Thoracic aorta (tissue), 2 donors: ENCODE measurements at regions not wholly inside any gene's neighbourhood (a gene's known extent, or its start where the extent isn't known, plus 50 kb on each side); places are given as distances from the start of the nearest gene placed in this dataset.

ENCODE experiments used
- ATAC-seq: fragments of 150-250 bp; one replicate; pipeline ENCODE4 v1.8.0; 2017; ENCODE audit warnings: low read depth; ENCODE audit not compliant: insufficient number of reproducible peaks, low FRiP score
- DNase-seq: peaks from one replicate; pipeline ENCODE4 v3.0.0-alpha.2; 2020; ENCODE audit warnings: low spot score
- H3K27ac ChIP-seq, 2 donors: fragments of 200-600 bp; sonication (generic); 1 replicate in 1 of 2; 2 replicates in 1 of 2; pipeline ENCODE4 v1.5.1; 2016; ENCODE audit warnings: mild to moderate bottlenecking in 2 of 2, moderate library complexity in 2 of 2
- H3K27me3 ChIP-seq: fragments of 200-600 bp; sonication (generic); replicated peaks from 2 replicates; pipeline ENCODE4 v1.6.0; 2016; ENCODE audit warnings: mild to moderate bottlenecking; ENCODE audit not compliant: insufficient read depth
- H3K36me3 ChIP-seq: fragments of 200-600 bp; sonication (generic); one replicate; pipeline ENCODE4 v1.5.1; 2016
- H3K4me1 ChIP-seq, 2 donors: fragments of 200-600 bp; sonication (generic); 1 replicate in 1 of 2; 2 replicates in 1 of 2; pipeline versions ENCODE4 v1.5.1 to v1.6.0; 2016; ENCODE audit warnings: low read depth in 2 of 2, mild to moderate bottlenecking in 1 of 2; ENCODE audit not compliant: control insufficient read depth in 1 of 2
- H3K4me3 ChIP-seq: fragments of 200-600 bp; sonication (generic); 2 replicates; pipeline ENCODE4 v1.5.1; 2016; ENCODE audit warnings: mild to moderate bottlenecking
- H3K9me3 ChIP-seq: fragments of 200-600 bp; sonication (generic); 2 replicates; pipeline ENCODE4 v1.5.1; 2016
- TF ChIP-seq, protein P1 (sequence below): fragments of 200-600 bp; sonication (generic); IDR thresholded peaks from one replicate; pipeline ENCODE4 v1.5.1; 2019; ENCODE audit warnings: antibody characterized with exemption

GRCh38 chr17:15076991-15077663 lies 188.0 kb downstream of the PMP22 start:
- ATAC-seq (no peak), DNase-seq (no peak)
- no peaks in the 10 kb centered on the region for H3K27me3 ChIP-seq
- H3K27ac ChIP-seq = no peak overlapping the region
- H3K9me3 ChIP-seq = no peaks in the 10 kb centered on the region
- TF ChIP-seq, protein P1, sequence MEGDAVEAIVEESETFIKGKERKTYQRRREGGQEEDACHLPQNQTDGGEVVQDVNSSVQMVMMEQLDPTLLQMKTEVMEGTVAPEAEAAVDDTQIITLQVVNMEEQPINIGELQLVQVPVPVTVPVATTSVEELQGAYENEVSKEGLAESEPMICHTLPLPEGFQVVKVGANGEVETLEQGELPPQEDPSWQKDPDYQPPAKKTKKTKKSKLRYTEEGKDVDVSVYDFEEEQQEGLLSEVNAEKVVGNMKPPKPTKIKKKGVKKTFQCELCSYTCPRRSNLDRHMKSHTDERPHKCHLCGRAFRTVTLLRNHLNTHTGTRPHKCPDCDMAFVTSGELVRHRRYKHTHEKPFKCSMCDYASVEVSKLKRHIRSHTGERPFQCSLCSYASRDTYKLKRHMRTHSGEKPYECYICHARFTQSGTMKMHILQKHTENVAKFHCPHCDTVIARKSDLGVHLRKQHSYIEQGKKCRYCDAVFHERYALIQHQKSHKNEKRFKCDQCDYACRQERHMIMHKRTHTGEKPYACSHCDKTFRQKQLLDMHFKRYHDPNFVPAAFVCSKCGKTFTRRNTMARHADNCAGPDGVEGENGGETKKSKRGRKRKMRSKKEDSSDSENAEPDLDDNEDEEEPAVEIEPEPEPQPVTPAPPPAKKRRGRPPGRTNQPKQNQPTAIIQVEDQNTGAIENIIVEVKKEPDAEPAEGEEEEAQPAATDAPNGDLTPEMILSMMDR = no peak
- no peak overlapping the region for H3K4me3 ChIP-seq
- H3K4me1 ChIP-seq = no peaks in the 10 kb centered on the region
- H3K36me3 ChIP-seq = no peaks in the 10 kb centered on the region

DNA sequence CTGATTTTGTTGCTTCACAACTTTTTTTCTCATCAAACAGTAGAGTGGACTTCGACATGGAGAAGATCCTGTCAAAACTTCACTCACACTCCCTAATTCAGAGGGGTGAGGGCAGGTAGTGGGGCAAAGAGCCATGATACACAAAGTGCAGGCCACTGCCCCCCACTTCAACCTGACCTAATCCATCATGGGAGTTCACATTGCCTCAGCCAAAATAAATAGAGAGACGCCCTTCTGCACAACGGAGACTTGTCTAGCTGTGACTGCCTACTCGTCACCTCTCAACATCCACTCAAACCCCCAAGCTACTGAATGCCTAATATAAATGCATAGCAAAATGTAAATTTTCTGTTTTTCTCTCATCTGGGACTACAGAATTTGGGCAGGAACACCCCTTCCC lies 213.2 kb downstream of the PMP22 start:
- Histone ChIP-seq H3K36me3 (no peaks in the 10 kb centered on the region), H3K4me3 (no peak overlapping the region), H3K27me3 (no peaks in the 10 kb centered on the region), H3K4me1 (no peaks in the 10 kb centered on the region), H3K9me3 (no peaks in the 10 kb centered on the region), H3K27ac (no peak overlapping the region)
- ATAC-seq = no peak
- DNase-seq = no peak
- TF ChIP-seq, protein P1 = no peak

DNA sequence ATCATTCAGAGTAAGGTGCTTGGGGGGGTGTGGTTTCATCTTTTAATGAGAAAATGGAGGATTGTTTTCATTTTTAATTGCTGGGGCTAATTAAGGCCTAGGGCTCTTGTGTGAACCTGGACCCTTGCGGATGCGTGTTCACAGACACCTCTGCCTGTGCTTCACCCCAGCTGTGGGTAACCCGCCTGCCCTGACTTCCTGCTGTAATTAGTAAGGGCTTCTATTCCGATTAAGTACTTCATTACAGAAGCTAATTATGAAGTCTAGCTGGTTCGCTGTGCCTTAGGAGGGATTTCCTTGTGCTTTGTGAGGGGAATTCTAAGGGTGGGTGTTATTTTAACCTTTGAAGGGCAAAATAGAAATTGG lies 215.3 kb downstream of the PMP22 start:
- no peak for DNase-seq
- Histone ChIP-seq H3K9me3 (no peaks in the 10 kb centered on the region), H3K36me3 (no peaks in the 10 kb centered on the region), H3K4me1 (no peaks in the 10 kb centered on the region), H3K27me3 (no peaks in the 10 kb centered on the region), H3K27ac (no peak overlapping the region), H3K4me3 (no peak overlapping the region)
- TF ChIP-seq, protein P1 = no peak
- no peak for ATAC-seq

DNA sequence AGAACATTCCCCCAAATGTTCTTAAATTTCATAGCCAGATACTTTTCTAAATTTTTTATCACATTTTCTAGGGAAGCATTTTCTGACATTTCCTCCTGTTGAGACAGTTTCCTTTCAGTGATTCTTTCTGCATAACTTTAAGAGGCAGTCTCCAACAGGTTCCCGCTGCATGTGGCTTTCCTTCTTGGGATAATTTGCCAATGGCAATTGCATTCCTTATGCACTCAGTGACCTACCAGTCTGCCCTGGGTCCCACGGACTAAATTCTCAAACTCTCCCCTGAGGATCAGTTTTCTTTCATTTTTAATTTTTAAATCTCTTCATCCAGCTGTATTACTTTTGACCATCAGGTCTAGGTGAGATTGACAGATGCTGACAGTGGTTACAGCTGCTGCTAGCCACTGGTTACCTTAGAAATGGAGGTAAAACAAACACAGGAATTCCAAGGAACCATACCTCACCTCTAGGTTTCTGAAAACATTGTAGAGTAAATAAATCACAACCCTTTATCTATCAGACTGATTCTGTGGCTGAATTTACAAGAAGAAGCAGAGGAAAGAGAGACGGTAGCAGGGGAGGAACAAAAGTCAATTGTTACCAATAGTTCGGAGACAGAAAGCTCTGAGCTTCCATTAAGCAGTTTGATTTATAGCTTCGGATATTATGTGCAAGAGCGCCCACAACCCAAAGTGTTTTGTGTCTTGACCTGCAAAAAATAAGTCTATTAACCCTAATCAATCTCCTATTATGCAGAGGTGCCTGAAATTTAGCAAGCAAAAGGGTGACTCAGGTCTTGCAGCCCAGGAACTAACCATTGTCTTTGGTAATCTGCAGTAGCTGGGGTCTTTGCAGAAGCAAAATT lies 216.0 kb downstream of the PMP22 start:
- H3K4me1 ChIP-seq = no peaks in the 10 kb centered on the region
- DNase-seq (no peak), ATAC-seq (no peak)
- H3K4me3 ChIP-seq = no peak overlapping the region
- no peaks in the 10 kb centered on the region for H3K27me3 ChIP-seq
- TF ChIP-seq, protein P1 = no peak
- H3K36me3 ChIP-seq = no peaks in the 10 kb centered on the region
- H3K9me3 ChIP-seq = no peaks in the 10 kb centered on the region
- no peak overlapping the region for H3K27ac ChIP-seq

DNA sequence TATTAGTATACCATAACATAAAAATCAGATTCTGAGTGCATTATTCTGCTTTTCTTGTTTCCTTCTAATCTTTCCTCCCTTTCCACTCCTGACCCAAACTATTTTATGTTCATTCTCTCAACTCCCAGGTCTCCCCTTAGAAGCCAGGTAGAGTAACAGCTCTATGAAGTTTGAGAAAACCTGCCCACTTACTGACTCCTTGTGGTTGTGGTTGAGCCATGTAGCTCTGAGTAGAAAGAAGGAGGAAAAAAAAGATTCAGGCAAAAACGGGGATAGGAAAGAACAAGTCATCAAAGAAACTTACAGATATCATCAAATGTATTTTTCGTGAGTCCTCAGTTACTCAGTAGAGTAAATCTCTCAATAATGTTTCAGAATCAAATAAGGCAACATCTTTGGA lies 216.7 kb downstream of the PMP22 start:
- no peaks in the 10 kb centered on the region for H3K36me3 ChIP-seq
- H3K4me1 ChIP-seq = no peaks in the 10 kb centered on the region
- DNase-seq (no peak), ATAC-seq (no peak)
- no peak overlapping the region for H3K4me3 ChIP-seq
- H3K27me3 ChIP-seq = no peaks in the 10 kb centered on the region
- no peak overlapping the region for H3K27ac ChIP-seq
- TF ChIP-seq, protein P1 = no peak
- H3K9me3 ChIP-seq = no peaks in the 10 kb centered on the region
